HG03520 (cell line): ENCODE measurements at regions not wholly inside any gene's neighbourhood (a gene's known extent, or its start where the extent isn't known, plus 50 kb on each side); places are given as distances from the start of the nearest gene placed in this dataset.

Source experiments
- ATAC-seq: cut with Tn5 transposase; IDR thresholded peaks from one replicate; pipeline ENCODE4 v1.9.1; 2021; ENCODE audit warnings: mild to moderate bottlenecking, moderate library complexity; ENCODE audit not compliant: unreplicated experiment

GRCh38 chr5:166486348-166486747 is 1805.1 kb upstream of the WWC1 start:
- no peak for ATAC-seq

GRCh38 chr5:166488560-166488959 is 1802.9 kb upstream of the WWC1 start:
- ATAC-seq = no peak

- no peak for ATAC-seq
Observed at GRCh38 chr5:166493040-166493439, 1798.4 kb upstream of the WWC1 start.

GRCh38 chr5:166493612-166494011 is 1797.8 kb upstream of the WWC1 start:
- no peak for ATAC-seq

- ATAC-seq = no peak
Observed at GRCh38 chr5:166497496-166498104, 1793.8 kb upstream of the WWC1 start.

- no peak for ATAC-seq
Observed at GRCh38 chr5:166499447-166500240, 1791.8 kb upstream of the WWC1 start.

GRCh38 chr5:166503506-166503905 is 1787.9 kb upstream of the WWC1 start:
- no peak for ATAC-seq

- no peak for ATAC-seq
Observed at GRCh38 chr5:166505067-166505466, 1786.4 kb upstream of the WWC1 start.

GRCh38 chr5:166505544-166505943 is 1785.9 kb upstream of the WWC1 start:
- ATAC-seq = no peak

GRCh38 chr5:166507810-166508425 is 1783.5 kb upstream of the WWC1 start:
- no peak for ATAC-seq

- ATAC-seq = no peak
Observed at GRCh38 chr5:166509085-166509484, 1782.4 kb upstream of the WWC1 start.

GRCh38 chr5:166517976-166518375 is 1773.5 kb upstream of the WWC1 start:
- ATAC-seq = no peak

GRCh38 chr5:166523206-166523605 is 1768.2 kb upstream of the WWC1 start:
- ATAC-seq = no peak

GRCh38 chr5:166529200-166529599 is 1762.2 kb upstream of the WWC1 start:
- no peak for ATAC-seq

- ATAC-seq = no peak
Observed at GRCh38 chr5:166532456-166533220, 1758.8 kb upstream of the WWC1 start.

- ATAC-seq = no peak
Observed at GRCh38 chr5:166535641-166536040, 1755.8 kb upstream of the WWC1 start.

- no peak for ATAC-seq
Observed at GRCh38 chr5:166540156-166540555, 1751.3 kb upstream of the WWC1 start.

GRCh38 chr5:166551384-166551783 is 1740.1 kb upstream of the WWC1 start:
- no peak for ATAC-seq

- ATAC-seq = no peak
Observed at GRCh38 chr5:166553778-166554177, 1737.7 kb upstream of the WWC1 start.

GRCh38 chr5:166561759-166562158 is 1729.7 kb upstream of the WWC1 start:
- ATAC-seq = no peak

- ATAC-seq = no peak
Observed at GRCh38 chr5:166562246-166562645, 1729.2 kb upstream of the WWC1 start.
